ENCODE measurements at regions not wholly inside any gene's neighbourhood (a gene's known extent, or its start where the extent isn't known, plus 50 kb on each side); places are given as distances from the start of the nearest gene placed in this dataset.

- TF ChIP-seq CTCF (IDR thresholded peaks at IDR 0.05) (no peak), POLR2A (IDR thresholded peaks at IDR 0.05) (no peak)
Observed at GRCh38 chr10:52627279-52627678, 145.3 kb downstream of the MBL2 start.
